IPS-NIHi7 (cell line): ENCODE measurements at regions not wholly inside any gene's neighbourhood (a gene's known extent, or its start where the extent isn't known, plus 50 kb on each side); places are given as distances from the start of the nearest gene placed in this dataset.

Experiments
- DNase-seq: peaks from one replicate; pipeline ENCODE4 v3.0.0; 2012; ENCODE audit warnings: mixed read lengths; ENCODE audit errors: extremely low spot score

- no peak for DNase-seq
Measured at GRCh38 chr13:78228211-78228610, 309.6 kb upstream of the EDNRB start.

- no peak for DNase-seq
Measured at GRCh38 chr13:78227709-78228108, 309.1 kb upstream of the EDNRB start.

GRCh38 chr13:78215458-78216108 is 297.0 kb upstream of the EDNRB start:
- no peak for DNase-seq

GRCh38 chr13:78201411-78201810 is 282.8 kb upstream of the EDNRB start:
- DNase-seq: no peak

- DNase-seq: no peak
Measured at GRCh38 chr13:78198821-78199220, 280.2 kb upstream of the EDNRB start.

- no peak for DNase-seq
Measured at GRCh38 chr13:78198419-78198818, 279.8 kb upstream of the EDNRB start.

GRCh38 chr13:78197231-78197630 is 278.6 kb upstream of the EDNRB start:
- no peak for DNase-seq

- DNase-seq: no peak
Measured at GRCh38 chr13:78194904-78195639, 276.4 kb upstream of the EDNRB start.

- DNase-seq: no peak
Measured at GRCh38 chr13:78193846-78194245, 275.2 kb upstream of the EDNRB start.

- DNase-seq: no peak
Measured at GRCh38 chr13:78192716-78193115, 274.1 kb upstream of the EDNRB start.

GRCh38 chr13:78190296-78190695 is 271.7 kb upstream of the EDNRB start:
- no peak for DNase-seq

GRCh38 chr13:78187781-78188180 is 269.1 kb upstream of the EDNRB start:
- DNase-seq: no peak

GRCh38 chr13:78185700-78186099 is 267.1 kb upstream of the EDNRB start:
- no peak for DNase-seq

GRCh38 chr13:78183732-78184131 is 265.1 kb upstream of the EDNRB start:
- DNase-seq: no peak

GRCh38 chr13:78182813-78183212 is 264.2 kb upstream of the EDNRB start:
- DNase-seq: no peak

- no peak for DNase-seq
Measured at GRCh38 chr13:78177306-78177705, 258.7 kb upstream of the EDNRB start.

- DNase-seq: no peak
Measured at GRCh38 chr13:78176880-78177279, 258.2 kb upstream of the EDNRB start.

- DNase-seq: no peak
Measured at GRCh38 chr13:78169386-78169785, 250.8 kb upstream of the EDNRB start.

- no peak for DNase-seq
Measured at GRCh38 chr13:78168981-78169380, 250.3 kb upstream of the EDNRB start.

- DNase-seq: no peak
Measured at GRCh38 chr13:78161266-78161665, 242.6 kb upstream of the EDNRB start.

GRCh38 chr13:78160793-78161192 is 242.2 kb upstream of the EDNRB start:
- no peak for DNase-seq

- no peak for DNase-seq
Measured at GRCh38 chr13:78152415-78152814, 233.8 kb upstream of the EDNRB start.

GRCh38 chr13:78147905-78148304 is 229.3 kb upstream of the EDNRB start:
- DNase-seq: no peak

GRCh38 chr13:78145276-78145675 is 226.6 kb upstream of the EDNRB start:
- DNase-seq: no peak
